GM12878 (cell line): ENCODE measurements at regions not wholly inside any gene's neighbourhood (a gene's known extent, or its start where the extent isn't known, plus 50 kb on each side); places are given as distances from the start of the nearest gene placed in this dataset.

Experiments used
- PBX3 ChIP-seq: IDR thresholded peaks from 2 replicates; pipeline ENCODE4 v1.6.1; 2011; ENCODE audit warnings: mild to moderate bottlenecking, low read depth, low read length, moderate library complexity; ENCODE audit not compliant: insufficient replicate concordance
- POLR2AphosphoS2 ChIP-seq: IDR thresholded peaks from 2 replicates; pipeline ENCODE4 v1.6.1; 2011; ENCODE audit warnings: low read depth, mild to moderate bottlenecking, low read length, improper control_type of control experiment, moderate library complexity
- ZBTB33 ChIP-seq: fragments of 450-650 bp; IDR thresholded peaks from 2 replicates; pipeline ENCODE4 v1.6.1; 2017; ENCODE audit warnings: mild to moderate bottlenecking

- TF ChIP-seq ZBTB33, result no peak
- TF ChIP-seq POLR2AphosphoS2, result no peak
- no peak for TF ChIP-seq PBX3
Measured at GRCh38 chr1:112767646-112768045, 52.5 kb upstream of the PPM1J start (continued).
